GM18505 (cell line): ENCODE measurements at regions not wholly inside any gene's neighbourhood (a gene's known extent, or its start where the extent isn't known, plus 50 kb on each side); places are given as distances from the start of the nearest gene placed in this dataset.
"Not testable (repeated sequence)": the region's sequence is repeated elsewhere in the genome, so short reads cannot be mapped to it uniquely, and the experiment has no call there.

ENCODE experiments used
- ATAC-seq: cut with Tn5 transposase; IDR thresholded peaks from one replicate; pipeline ENCODE4 v1.9.1; 2021; ENCODE audit not compliant: unreplicated experiment
- POLR2A ChIP-seq: IDR thresholded peaks from 4 replicates; pipeline ENCODE4 v1.6.1; 2011; ENCODE audit warnings: borderline replicate concordance; ENCODE audit not compliant: insufficient read depth, insufficient read length; ENCODE audit errors: extremely low read depth

- no peak for ATAC-seq
- TF ChIP-seq POLR2A, result no peak
These were observed 405.0 kb downstream of the RAP2B start for GRCh38 chr3:153567011-153567410.

- no peak for ATAC-seq
- no peak for TF ChIP-seq POLR2A
These were observed 405.5 kb downstream of the RAP2B start for GRCh38 chr3:153567556-153567955.

DNA sequence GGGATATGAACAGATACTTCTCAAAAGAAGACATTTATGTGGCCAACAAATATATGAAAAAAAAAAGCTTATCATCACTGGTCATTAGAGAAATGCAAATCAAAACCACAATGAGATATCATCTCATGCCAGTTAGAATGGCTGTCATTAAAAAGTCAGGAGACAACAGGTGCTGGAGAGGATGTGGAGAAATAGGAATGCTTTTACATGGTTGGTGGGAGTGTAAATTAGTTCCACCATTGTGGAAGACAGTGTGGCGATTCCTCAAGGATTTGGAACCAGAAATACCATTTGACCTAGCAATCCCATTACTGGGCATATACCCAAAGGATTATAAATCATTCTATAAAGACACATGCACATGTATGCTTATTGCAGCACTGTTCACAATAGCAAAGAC is 408.5 kb downstream of the RAP2B start:
- ATAC-seq, result not testable (repeated sequence)

DNA sequence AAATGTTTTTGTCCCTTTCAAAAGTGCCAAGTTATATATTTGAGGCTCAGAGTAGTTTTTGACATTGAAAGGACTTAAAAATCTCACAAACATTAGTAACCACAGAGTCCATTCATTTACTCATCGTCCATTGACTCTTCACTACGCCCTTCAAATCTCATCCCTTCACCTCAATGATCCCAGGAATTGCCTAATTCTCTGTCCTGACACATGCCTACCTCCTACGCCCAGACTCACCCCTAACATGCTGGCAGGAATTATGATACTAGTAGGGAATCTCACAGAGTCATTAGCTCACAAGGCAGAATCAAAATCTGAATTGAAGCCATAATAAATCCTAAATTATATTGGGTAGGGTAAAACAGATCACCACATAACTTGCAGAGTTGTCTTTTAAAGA is 410.1 kb downstream of the RAP2B start:
- no peak for TF ChIP-seq POLR2A
- ATAC-seq, result no peak

- no peak for TF ChIP-seq POLR2A
- ATAC-seq, result no peak
These were observed 410.6 kb downstream of the RAP2B start for GRCh38 chr3:153572654-153573053.

DNA sequence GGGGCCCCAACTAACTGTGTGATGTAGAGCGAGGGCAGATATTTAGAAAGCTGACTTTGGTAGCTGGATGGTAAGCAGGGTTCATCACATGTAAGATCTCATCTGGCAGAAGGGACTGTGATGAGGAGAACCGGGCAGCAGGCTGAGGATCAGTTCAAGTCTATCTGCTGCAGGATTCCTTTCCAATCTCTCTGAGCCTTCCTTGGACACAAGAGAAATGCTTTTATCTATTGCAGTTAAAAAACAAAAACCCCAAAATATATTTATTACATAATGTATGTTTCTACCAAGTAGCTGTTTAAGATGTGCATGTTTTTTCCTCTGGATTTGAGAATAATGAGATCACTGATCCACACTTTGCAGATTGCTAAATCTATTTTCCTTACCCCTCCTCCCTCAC is 411.5 kb downstream of the RAP2B start:
- ATAC-seq, result no peak
- TF ChIP-seq POLR2A, result no peak

GRCh38 chr3:153574445-153574844 is 412.4 kb downstream of the RAP2B start:
- no peak for ATAC-seq
- no peak for TF ChIP-seq POLR2A

DNA sequence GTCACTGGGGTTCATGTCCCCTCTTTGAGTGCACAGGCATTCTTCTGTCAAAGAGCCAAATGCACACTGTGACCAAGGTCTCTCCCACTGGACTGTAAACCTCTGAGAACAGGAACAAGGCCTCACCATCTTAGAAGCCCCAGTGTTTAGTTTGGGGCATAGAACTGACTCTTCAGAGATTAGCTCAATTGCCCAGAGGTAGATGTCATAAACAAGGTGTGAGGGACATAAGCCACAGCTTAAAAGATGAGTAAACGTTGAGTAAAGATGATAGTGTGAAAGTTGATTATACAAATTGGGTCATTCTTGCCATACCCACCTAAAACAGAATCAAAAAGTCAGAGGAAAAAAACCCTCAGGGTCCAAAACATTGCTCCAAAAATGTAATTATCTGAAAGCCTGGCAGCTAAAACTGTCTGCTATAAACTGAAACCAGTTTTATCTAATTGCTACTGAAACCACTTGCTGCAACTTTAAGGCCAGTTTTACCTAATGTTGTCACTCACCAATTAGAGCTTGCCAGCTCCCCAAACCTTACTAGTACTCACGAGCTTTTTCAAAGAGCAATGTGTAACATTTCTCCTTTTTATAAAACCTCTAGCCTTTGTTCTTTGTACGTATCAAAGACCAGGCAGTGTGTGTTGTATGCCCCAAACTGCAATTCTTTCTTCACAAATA is 415.2 kb downstream of the RAP2B start:
- ATAC-seq, result no peak
- TF ChIP-seq POLR2A, result no peak

- no peak for ATAC-seq
- TF ChIP-seq POLR2A, result no peak
These were observed 416.0 kb downstream of the RAP2B start for GRCh38 chr3:153578046-153578445.

DNA sequence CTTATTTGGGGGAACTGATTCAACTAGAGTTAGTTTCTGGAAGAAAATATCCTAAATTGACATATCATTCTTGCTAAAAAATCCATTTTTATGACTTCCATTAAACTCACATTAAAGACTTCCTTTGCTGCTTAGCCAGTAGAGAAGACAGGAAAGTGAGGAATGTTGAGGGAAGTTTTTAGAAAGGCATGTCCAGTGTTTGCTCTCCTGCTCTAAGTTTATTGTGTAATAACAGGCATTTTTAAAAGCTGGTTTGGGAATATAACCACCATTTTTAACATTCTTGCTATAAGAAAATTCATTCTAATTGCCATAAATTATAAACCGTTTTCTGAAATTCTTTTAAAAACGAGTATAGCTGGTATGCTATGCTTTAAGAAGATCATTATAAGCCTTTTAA is 428.0 kb downstream of the RAP2B start:
- ATAC-seq, result no peak
- TF ChIP-seq POLR2A, result no peak

GRCh38 chr3:153591561-153592245 is 429.7 kb downstream of the RAP2B start:
- no peak for ATAC-seq
- TF ChIP-seq POLR2A, result no peak

DNA sequence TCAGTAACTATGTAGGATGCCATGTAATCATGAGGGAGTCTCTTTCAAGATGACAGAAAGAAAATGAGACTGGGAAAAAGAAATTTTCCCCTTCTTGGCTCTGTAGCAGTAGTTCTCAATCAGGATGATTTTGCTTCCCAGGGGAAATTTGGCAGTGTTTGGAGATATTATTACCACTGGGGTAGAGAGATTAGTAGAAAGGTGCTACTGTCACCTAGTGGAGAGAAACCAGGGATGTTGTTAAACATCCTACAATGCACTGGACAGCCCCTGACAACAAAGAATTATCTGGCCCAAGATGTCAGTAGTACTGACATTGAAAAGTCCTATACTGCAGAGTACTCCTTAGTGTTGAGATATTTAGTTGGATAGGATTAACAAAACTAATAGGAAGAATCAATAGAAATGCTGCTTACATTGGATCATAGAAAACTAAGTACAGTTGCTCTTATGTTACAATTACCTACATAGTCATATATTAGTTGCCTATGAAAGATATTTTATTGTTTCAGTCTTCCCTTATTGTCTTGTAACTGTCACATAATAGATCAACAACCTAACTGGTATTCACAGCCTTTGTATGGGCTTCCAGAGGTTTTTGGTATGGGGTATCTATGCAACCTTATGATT is 433.3 kb downstream of the RAP2B start:
- ATAC-seq, result no peak
- no peak for TF ChIP-seq POLR2A

DNA sequence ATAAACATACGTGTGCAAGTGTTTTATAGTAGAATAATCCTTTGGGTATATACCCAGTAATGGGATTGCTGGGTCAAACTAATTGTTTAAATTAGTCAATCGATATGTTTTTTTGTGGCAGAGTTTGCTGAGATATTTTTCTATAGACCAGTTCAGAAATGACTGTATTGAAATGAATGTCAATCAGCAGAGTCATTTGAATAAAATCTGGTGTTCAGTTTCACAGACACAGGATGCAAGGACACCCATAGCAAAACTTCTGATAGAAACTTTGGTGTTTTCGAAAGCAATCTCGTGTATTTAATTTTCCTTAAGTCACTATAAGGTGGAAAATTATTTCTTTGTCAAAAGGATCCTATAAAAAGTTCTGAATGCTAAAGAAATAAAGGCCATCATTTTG is 434.4 kb downstream of the RAP2B start:
- TF ChIP-seq POLR2A, result no peak
- ATAC-seq, result no peak

- ATAC-seq, result no peak
- no peak for TF ChIP-seq POLR2A
These were observed 437.7 kb downstream of the RAP2B start for GRCh38 chr3:153599685-153600084.
